Stimulated activated CD4-positive, alpha-beta T cell treated with anti-CD3 and anti-CD28 coated beads, Interleukin-1b, Interleukin-23, amount 100 ng/mL, for 1 hour (primary cell): ENCODE measurements at regions not wholly inside any gene's neighbourhood (a gene's known extent, or its start where the extent isn't known, plus 50 kb on each side); places are given as distances from the start of the nearest gene placed in this dataset.
"Not testable (repeated sequence)": the region's sequence is repeated elsewhere in the genome, so short reads cannot be mapped to it uniquely, and the experiment has no call there.

Source experiments
- DNase-seq, 2 donors: peaks; one replicate each; pipeline ENCODE4 v3.0.0-alpha.2; 2020; ENCODE audit warnings: low read depth in 2 of 2

GRCh38 chr4:178963446-178964045, 1521.3 kb upstream of the AGA start:
- DNase-seq, result no peak

- no peak for DNase-seq
Observed at GRCh38 chr4:178966644-178967043, 1524.4 kb upstream of the AGA start.

GRCh38 chr4:178970433-178971140, 1528.3 kb upstream of the AGA start:
- DNase-seq, result no peak

- DNase-seq, result no peak
Observed at GRCh38 chr4:178976861-178977260, 1534.6 kb upstream of the AGA start.

- no peak for DNase-seq
Observed at GRCh38 chr4:178993306-178993705, 1551.1 kb upstream of the AGA start.

- no peak for DNase-seq
Observed at GRCh38 chr4:179001918-179002317, 1559.7 kb upstream of the AGA start.

GRCh38 chr4:179007755-179008154, 1565.5 kb upstream of the AGA start:
- no peak for DNase-seq

GRCh38 chr4:179017581-179017980, 1575.3 kb upstream of the AGA start:
- DNase-seq, result no peak

GRCh38 chr4:179027569-179027968, 1585.3 kb upstream of the AGA start:
- DNase-seq, result no peak

- no peak for DNase-seq
Observed at GRCh38 chr4:179028321-179028720, 1586.1 kb upstream of the AGA start.

- DNase-seq, result no peak
Observed at GRCh38 chr4:179029683-179030082, 1587.4 kb upstream of the AGA start.

GRCh38 chr4:179040259-179040658, 1598.0 kb upstream of the AGA start:
- DNase-seq, result no peak

GRCh38 chr4:179048839-179049453, 1606.7 kb upstream of the AGA start:
- DNase-seq, result no peak

GRCh38 chr4:179051206-179051605, 1609.0 kb upstream of the AGA start:
- no peak for DNase-seq

GRCh38 chr4:179059396-179059795, 1617.2 kb upstream of the AGA start:
- no peak for DNase-seq

- DNase-seq, result not testable (repeated sequence)
Observed at GRCh38 chr4:179066254-179066653, 1624.0 kb upstream of the AGA start.

GRCh38 chr4:179071131-179071530, 1628.9 kb upstream of the AGA start:
- DNase-seq, result no peak

GRCh38 chr4:179076865-179077264, 1634.6 kb upstream of the AGA start:
- DNase-seq, result no peak

- no peak for DNase-seq
Observed at GRCh38 chr4:179095585-179096221, 1653.5 kb upstream of the AGA start.

- DNase-seq, result no peak
Observed at GRCh38 chr4:179097741-179098140, 1655.5 kb upstream of the AGA start.

- no peak for DNase-seq
Observed at GRCh38 chr4:179110356-179110755, 1668.1 kb upstream of the AGA start.

- DNase-seq, result no peak
Observed at GRCh38 chr4:179110816-179111215, 1668.6 kb upstream of the AGA start.
